Stimulated activated CD4-positive, alpha-beta T cell treated with anti-CD3 and anti-CD28 coated beads, TNF-alpha, amount 100 ng/mL, for 4 hours (primary cell): ENCODE measurements at regions not wholly inside any gene's neighbourhood (a gene's known extent, or its start where the extent isn't known, plus 50 kb on each side); places are given as distances from the start of the nearest gene placed in this dataset.

ENCODE experiments used
- DNase-seq, 3 experiments: peaks; one replicate each; pipeline ENCODE4 v3.0.0-alpha.2; 2020; ENCODE audit warnings: low read depth in 3 of 3

DNA sequence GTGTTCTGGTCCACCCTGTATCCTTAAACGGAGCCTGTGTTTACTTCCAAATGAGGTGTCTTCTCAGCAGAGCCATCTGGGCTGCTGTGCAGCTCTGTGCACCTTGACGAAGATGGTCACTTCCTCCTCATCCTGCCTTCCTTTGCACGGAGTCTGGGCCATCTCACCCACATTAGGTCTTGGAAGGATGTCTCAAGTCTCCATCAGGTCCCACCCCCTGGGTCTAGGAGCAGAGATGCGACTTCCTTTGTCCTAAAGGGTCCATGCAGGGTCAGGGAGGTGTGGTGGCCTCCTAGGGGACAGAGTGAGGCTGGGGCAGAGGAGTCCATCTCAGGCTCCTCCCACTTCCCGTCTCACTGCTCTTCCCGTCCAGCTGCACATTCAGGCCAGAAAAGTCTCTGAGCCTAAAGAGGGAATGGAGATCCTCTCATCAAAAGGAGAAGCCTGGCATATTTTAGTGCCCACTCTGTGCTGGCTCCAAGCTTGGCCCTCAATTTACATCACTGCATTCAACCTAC, 209.2 kb downstream of the MATN1 start:
- DNase-seq: no peak

DNA sequence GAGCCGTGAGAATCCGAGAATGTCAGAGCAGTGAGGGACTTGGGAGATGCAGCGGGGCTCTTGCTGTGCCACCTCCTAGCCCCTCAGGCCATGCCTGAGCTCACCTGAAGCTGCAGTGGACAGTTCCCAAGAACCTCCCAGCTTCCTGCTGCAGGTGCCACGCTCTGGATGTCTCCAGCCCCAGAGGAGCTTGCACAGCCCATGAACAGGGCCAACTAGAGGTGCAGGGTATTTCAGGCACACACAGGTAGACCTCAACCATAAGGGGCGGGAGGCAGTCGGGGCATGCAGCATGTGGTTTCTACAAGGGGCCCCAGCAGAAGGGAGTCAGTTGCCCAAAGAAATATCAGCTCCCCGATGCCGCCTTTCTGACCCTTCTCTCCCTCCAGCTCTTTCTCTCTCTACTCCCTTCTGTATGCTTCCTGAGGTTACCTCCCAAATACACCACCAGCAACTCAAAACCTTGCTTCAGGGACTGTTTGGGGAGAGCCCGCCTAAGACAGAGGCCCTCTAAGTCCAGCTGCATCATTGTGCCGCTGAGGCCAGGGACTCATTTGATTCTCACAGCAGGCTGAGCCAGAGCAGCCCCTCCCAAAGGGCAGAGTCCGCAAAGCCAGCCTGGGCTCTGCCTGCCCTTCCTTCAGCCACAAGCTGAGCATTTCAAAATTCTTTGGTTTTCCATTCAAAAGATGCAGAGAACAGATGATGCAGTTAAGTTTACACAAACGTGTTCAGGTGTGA, 209.8 kb downstream of the MATN1 start:
- DNase-seq: no peak

DNA sequence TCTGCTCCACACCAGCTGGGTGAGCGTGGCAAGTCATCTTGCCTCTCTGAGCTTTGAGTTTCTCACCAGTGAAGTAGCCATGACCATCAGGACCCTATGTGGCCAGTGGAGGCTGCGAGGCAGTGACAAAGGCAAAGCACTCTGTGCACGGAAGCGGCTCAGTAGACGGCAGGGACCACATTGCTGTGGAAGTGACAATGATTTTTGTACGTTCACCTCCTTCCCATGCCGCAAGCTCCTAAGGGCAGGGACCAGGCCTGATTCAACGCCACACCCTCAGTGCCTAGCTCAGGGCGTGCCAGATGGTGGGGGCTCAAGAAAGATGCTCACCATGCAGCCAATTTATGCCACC, 210.5 kb downstream of the MATN1 start:
- no peak for DNase-seq

DNA sequence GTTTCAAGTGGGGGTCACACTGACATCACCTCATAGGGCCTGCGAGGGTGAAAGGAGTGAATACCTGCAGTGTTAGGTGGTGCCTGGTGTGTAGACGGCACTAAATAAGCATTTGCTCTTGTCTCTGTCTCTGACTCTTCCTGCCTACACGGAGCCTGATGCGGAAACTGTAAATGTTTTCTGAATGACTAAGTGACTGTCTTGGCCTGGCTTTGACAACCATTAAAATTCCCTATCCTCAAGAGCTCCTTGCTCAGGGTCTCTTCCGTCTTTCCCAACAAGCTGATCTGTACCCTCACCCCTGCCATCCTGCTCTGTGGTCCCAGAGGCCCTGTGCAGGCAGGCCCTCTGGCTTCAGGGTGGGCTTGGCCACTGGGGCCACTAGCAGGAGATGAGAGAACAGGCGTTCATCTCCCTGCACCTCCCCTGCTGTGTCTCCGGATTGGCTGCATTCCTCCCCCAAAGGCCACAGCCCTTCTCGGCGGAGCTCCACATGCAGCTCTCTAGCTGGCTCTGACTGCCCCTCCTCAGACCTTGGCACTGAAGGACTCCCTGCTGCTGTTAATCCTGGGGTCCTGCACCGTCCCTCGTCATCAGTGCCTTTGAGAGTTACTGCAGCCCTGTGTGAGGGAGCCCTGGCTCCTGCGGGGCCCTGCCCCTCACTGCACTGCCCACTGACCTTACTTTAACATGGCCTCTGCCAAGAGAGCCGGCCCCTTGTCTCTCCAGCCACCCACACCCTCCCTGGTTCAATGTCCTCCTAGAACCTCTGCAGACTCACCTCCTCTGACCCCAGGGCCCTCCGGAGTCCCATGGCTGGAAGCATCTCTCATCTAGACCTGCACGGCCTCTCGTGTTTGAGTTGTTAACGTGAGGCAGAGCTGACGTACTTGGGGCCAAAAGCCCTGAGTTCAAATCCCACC, 211.1 kb downstream of the MATN1 start:
- no peak for DNase-seq

DNA sequence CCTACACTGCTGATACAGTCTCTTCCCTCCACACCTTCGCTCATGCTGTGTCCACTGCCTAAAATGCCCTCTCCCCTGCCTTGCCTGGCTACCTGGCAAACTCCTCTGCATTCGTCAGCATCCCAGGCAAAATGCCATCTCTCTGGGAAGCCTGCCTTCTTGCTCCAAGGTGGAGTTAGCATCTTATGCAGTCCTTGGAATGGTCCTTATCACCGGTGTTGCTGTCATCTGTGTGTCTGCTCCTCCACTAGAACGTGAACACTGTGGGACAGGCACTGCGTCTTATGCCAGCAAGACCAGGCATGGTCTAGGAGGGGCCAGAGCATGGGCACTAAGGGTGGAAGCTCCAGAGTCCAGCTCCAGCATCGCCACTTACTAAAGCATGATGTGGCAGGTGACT, 211.8 kb downstream of the MATN1 start:
- no peak for DNase-seq

DNA sequence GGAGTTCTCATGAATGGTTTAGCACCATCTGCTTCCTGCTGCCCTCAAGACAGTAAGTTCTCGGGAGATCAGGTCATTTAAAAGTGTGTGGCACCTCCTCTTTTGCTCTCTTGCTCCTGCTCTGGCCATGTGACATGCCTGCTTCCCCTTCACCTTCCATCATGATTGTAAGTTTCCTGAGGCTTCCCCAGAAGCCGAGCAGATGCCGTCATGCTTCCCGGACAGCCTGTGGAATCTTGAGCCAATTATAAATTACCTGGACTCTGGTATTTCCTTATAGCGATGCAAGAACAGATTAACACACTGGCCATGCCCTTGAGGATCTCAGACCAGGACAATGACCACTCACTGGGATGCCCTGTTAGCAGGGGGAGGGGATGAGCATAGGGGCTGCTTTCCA, 212.3 kb downstream of the MATN1 start:
- no peak for DNase-seq

DNA sequence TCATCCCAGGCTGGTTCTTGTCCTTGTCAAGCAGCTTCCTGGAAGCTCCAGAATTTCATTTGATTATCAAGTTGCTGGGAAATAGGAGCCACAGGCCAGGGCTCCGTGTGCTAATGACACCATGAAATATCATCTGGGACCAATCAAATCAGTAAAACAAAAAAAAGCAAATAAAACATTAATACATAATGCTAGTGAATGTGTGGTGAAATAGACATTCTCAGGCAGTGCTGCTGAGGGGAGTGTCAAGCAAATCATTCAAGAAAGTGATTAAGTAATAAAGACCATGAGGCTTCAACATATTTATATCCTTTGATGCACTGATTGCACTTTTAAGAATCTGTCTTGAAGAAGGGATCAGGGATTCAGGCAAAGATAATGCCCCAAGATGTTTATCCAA, 213.7 kb downstream of the MATN1 start:
- DNase-seq: no peak

DNA sequence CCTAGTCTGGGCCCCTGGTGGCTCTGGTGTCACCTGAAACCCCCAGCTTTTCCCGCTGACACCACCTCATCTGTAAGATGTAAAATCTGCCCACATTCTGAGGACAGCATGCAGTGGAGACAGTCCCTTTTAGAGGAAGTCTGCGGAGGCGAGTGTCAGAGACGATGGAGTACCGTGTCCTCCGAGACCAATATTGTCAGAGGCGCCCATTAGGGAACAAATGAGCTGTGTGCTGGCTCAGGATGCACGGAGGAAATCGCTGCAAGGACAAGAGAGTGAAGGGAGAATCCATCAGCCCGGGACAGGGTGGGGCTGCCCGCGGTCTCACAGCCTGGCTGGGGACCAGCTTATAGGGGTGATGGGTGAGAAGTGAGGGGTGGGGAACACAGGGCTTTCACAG, 214.8 kb downstream of the MATN1 start:
- no peak for DNase-seq

DNA sequence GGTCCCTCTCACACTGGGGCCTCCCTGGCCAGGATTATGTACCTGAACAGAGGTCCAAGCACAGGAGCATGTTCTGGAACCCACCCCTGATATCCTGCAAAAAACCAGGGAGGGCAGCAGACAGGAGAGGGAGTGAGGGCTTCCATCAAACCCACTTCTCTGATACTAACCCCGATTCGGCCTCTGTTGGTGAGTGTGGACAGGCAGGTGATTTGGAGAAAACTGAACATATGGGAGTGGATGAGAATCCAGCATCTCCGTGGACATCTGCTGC, 215.3 kb downstream of the MATN1 start:
- no peak for DNase-seq

DNA sequence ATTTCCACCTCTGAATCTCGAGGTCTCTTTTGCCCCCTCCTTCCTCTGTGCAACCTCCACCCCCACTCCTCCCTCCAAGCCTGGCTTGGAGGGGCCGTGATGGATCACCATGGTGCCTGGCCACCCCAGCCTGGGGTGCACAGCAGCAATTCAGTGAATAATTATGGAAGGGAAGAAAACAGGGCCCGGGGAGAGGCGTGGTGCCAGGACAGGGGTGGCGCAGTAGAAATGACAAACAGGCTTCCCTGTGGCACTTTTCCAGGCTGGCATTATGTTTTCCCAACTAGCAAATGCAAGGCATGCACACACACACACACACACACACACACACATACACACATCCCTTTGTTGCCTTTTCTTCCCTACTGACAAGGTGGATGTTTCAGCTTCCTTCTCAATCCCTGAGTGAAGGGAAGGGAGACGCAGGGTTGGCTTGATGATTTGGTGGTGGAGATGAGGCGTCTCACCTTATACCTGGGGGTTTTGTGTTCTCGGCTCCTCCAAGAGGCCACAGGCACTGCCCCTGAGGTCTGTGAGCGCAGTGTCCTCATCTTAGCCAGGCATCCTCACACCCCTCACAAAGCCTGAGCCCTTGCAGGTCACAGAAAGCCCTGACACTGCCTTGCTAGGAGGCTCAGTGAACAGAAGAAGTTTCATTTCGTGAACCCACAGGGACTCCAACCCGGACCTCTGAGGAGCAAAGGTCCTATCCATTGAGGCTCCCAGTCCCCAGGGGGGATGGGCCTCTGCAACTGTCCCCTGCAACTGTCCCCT, 215.8 kb downstream of the MATN1 start:
- DNase-seq: no peak

DNA sequence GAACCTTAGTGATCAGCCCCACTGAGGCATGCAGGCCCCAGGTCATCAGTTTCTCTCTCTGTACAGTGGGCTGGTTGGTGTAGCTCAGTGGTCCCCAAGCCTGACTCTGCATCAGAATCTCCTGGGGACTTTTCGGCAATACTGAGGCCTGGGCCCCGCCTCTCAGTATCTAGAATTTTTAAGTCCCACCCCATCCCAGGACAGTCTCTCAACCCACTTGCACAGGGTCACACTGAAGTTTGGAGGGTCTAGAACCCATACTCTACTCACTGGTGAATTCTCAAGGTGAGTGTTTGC, 216.4 kb downstream of the MATN1 start:
- no peak for DNase-seq

DNA sequence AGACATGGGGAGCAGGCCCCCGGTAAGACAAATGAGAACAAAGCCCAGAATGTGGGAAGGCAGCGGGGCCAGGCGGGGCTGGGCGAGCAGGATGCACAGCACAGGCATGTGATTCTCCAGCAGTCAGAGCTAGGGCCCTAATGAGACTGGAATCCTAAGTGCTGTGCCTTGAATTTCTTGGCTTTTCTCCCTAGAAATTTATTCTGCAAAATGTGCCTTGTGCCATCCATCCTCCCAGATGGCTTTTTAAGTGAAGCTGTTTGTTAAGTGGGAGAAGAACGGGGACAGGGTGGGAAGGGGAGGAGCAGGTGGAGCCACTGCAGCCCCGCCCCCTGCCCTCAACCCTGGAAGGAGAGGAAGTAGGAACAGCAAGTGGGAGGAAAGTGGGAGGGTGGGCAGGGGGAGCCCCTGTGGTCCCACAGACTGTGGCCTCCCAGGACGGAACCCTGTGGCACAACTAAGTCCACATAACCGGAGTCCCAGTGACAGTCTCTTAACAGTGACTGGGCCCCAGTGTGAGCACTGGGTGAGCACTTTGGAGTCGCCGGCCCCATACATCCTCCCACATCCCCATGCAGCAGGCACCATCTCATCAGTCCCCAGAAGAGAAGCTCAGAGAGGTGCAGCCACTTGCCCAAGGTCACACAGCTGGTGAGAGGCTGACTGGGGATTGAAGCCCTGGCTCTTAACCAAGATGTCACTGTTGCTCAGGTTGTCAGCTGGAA, 216.9 kb downstream of the MATN1 start:
- DNase-seq: no peak

DNA sequence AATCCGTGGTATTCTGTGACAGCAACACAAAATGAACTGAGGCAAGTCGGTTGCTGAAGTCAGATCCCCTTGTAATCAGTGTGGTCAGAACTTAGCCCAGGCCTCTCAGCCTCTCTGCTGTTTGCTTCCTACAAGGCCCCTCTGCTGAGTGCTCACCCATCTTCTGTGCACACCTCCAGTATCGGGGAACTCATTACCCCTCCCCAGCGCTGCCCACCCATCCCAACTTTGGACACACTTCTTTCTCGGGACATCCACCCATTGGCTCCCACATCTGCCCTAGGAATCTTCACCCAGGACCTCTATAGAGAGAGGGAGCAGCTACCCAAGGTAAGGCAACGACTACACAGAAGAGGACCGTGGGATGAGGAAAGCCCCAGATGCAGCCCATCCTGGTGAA, 217.5 kb downstream of the MATN1 start:
- DNase-seq: no peak

DNA sequence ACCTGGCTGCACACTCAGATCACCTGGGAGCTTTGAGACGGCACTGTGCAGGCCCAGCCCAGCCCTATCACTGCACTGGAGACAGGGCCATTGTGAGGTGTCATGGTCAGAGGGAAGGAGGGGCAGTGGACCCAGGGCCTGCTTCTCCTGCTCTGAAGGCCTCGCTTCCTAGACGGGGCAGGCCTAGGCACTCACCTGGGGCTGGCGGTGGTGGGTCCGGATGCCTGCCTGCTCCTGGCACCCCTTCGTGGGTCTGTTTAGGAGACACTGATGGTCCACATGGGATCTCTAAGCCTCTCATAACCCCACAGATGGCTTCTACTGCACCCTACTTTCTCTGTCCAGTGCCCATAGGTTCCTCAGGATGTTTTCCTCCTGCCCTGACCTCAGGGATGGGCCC, 230.9 kb downstream of the MATN1 start:
- no peak for DNase-seq

DNA sequence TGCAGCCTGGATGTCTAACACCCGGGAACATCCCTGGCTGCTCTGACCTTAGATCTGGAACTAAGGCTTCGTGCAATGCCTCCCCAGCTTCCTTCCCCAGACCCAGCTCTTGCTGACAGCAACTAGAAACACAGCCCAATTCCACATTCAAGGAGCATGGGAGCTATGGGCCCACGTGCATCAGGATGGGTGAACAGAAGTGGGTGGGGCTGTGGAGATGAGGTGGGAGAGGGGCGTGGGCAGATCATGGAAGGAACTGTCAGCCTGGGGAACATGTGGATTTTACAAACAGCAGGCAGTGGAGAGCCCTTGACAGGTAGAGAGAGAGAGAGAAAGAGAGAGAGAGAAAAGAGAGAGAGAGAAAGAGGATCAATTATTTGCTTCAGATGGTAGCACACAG, 231.6 kb downstream of the MATN1 start:
- DNase-seq: no peak

DNA sequence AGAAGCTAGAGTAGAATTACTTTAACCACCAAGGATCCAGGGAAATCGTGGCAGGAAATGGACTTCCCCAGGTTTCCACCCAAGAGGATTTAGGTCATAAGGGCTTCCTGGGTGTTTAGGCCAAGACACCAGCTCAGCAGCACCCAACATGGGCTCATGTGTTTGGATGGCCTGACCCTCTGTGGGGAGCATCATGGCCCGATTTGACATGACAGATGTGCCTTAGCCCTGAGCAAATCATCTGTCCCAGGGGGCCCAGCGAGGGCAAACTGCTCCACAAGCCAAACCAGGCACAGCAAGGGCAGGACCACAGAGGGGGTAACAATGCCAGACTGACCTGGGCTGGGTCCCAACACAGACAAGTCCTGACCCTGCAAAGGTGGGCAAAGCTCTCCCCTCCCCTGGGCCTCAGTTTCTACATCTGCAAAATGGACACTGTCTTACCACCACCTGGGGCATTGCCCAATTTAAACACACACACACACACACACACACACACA, 232.8 kb downstream of the MATN1 start:
- no peak for DNase-seq

DNA sequence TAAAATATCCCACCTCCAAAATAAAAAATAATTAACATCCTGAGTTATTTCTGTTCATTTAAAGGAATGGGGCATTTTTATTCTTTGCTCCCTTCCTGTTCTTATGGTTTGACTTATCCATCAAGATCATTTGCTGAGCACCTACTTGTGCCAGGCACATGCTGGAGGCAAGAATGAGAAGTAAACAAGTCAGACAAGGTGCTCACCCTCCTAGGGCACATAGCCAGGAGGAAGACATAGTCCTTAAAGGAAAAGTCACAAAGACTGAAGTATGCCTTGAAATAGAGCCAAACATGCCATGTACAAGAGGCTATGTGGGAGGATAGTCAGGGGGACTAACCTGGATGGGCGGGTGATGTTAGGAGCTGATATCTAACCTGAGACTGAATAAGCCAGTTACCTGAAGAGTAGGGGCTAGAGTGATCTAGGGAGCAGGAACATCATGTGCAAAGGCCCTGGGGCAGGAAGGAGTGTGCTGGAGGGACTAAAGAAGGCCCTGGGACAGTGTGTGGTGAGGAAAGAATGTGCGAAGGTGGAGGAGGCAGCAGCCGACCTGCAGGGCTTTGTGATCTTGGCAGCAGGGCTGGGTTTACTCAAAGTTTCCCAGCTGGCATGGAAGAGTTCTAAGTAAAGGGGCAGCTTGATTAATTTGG, 233.5 kb downstream of the MATN1 start:
- DNase-seq: no peak

DNA sequence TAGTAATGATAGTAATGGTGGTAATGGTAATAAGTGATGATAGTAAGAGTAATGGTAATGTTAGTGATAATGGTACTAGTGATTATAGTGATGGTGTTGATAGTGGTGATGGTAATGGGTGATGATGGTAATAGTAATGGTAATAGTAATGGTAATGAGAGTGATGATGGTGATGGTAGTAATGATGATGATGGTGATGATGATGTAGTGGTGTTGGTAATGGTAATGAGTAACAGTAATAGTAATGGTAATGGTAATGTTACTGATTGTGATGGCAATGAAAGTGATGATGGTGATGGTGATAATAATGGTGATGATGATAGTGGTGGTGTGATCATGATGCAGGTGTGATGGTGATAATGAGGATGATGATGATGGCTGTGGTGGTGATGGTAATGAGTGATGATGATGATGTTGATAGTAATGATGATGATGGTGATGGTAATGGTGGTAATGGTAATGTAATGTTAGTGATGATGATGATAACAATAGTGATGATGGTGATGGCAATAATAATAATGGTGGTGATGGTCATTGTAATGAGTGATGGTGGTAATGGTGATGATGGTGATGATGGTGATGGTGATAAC, 235.0 kb downstream of the MATN1 start:
- no peak for DNase-seq

DNA sequence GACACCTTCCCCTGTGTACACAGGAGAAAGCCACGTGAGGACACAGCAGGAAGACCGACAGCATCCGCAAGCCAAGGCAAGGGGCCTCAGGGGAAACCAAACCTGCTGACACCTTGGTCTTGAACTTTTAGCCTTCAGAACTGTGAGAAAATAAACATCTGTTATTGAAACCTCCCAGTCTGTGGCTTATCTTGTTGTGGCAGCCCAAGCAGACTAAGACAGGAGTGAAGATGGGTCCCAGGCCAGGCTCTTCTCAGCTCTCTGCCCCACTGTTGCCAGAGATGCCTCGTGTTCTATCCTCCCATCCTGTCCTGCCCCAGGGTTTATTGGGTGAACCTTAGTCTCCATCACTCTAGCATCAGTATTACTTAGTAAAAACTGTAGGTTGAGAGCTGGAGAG, 236.3 kb downstream of the MATN1 start:
- DNase-seq: no peak

DNA sequence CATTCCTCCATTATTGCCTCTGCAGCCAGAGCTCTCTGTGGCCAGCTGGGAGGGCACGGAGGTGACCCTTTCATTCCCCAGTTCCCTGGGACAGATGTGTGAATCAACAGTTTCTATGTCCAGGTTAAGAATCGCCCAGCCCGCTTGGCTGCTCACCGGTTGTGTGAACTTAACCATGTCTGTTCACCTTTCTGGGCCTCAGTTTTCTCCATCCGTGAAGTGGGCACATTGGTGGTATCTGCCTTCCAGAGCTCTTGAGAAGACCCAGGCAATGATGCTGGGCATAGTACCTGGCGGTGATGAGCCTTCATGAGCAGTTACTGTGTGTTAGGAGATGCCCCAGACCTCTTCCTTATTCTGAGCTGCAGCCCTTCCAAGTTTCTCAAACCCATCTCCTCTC, 238.3 kb downstream of the MATN1 start:
- DNase-seq: no peak

DNA sequence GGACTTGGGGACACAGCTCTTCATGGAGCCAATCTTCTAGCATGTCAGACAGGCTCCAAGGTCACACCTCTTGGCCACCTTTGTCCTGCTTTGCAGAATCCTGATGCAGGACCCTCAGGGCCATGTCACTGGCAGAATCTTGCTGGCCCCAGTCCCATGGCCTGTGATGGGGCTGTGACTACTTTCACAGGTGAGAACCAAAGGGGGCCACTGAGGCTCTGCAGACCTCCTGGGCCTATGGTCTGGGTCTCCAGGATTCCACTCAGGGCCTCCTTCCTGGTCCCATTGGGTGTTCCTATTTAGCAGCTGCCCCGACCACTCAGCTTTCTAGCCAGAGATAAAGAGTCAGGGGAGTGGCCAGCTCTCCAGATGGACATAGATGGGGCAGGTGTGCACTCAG, 238.7 kb downstream of the MATN1 start:
- DNase-seq: no peak
